Amygdala (tissue), 56 donors: ENCODE measurements at regions not wholly inside any gene's neighbourhood (a gene's known extent, or its start where the extent isn't known, plus 50 kb on each side); places are given as distances from the start of the nearest gene placed in this dataset.
"Not testable (repeated sequence)": the region's sequence is repeated elsewhere in the genome, so short reads cannot be mapped to it uniquely, and the experiment has no call there.

Experiments used
- DNase-seq, 56 donors: peaks; one replicate each; lab custom pipeline; 2025; lab: John Stamatoyannopoulos, UW

DNA sequence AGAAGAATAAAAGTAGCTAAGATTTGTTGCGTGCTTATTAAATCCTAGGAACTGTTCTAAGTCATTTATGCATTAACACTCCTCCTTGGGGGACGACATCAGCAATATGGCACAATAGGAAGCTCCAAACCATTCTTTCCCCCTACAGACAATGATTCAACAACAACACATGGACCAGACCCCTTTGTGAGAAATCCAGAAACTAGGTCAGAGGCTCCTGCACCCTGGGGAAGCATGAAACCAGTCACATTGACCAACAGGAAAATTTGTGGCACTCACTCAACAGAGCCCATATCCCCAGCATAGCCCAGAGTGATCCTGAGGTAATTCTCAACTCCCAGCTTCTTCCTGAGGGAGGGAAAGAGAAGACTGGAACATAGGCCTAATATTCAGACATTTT is 294.4 kb downstream of the HINT1 start:
- no peak for DNase-seq

- DNase-seq, result no peak
These were observed 296.7 kb downstream of the HINT1 start for GRCh38 chr5:130868186-130868840.

- no peak for DNase-seq
These were observed 319.8 kb downstream of the HINT1 start for GRCh38 chr5:130845049-130845765.

DNA sequence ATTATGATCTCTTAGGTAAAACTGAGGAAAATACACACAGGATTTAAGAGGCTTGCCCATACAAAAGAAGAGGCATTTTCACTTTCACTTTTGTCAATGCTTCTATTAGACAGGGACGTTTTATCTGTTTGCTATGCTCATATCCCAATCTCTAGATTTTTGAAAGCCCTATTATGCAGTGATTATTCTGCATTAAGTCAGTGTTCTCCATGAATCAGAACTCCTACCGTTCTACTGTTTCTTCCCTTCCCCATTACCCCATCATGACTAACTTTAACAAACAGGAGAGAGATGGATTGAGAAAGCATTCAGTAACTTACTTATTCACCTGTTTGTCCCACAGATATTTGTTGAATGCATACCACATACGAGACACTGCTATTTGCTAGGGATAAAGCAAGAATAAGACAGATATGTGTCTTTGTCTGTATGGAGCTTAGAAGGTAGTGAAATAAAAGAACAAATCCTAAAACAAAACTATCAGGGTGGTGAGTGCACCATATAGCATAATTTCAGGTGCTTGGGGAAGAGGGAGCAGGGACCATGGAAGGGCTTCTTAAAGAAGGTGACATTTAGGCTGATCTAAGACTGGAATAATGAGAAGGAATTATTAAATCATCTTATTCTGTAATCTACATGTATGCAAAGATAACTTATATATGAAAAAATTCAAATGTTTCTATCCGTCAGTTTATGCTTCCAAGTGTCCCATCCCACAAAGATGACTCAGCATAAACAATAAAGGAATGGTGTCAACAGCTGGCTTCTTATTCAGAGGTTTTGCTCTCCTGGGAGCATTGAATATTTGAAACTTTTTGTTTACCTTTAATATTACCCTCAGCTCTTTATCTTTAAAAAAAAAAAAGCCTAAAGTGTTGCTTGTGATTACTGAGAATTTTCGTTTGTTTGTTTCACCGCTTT is 328.1 kb downstream of the HINT1 start:
- no peak for DNase-seq

DNA sequence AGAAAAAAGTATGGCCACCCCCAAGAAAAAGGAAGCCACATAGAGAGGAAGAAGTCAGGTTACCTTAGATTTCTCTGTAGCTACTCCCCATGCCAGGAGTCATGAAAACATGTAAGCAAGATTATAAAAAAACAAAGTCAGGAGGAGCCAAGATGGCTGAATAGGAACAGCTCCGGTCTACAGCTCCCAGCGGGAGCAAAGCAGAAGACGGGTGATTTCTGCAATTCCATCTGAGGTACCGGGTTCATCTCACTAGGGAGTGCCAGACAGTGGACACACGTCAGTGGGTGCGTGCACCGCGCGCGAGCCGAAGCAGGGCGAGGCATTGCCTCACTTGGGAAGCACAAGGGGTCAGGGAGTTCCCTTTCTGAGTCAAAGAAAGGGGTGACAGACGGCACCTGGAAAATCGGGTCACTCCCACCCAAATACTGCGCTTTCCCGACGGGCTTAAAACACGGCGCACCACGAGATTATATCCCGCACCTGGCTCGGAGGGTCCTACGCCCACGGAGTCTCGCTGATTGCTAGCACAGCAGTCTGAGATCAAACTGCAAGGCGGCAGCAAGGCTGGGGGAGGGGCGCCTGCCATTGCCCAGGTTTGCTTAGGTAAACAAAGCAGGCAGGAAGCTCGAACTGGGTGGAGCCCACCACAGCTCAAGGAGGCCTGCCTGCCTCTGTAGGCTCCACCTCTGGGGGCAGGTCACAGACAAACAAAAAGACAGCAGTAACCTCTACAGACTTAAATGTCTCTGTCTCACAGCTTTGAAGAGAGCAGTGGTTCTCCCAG is 347.3 kb downstream of the HINT1 start:
- DNase-seq, result not testable (repeated sequence)

DNA sequence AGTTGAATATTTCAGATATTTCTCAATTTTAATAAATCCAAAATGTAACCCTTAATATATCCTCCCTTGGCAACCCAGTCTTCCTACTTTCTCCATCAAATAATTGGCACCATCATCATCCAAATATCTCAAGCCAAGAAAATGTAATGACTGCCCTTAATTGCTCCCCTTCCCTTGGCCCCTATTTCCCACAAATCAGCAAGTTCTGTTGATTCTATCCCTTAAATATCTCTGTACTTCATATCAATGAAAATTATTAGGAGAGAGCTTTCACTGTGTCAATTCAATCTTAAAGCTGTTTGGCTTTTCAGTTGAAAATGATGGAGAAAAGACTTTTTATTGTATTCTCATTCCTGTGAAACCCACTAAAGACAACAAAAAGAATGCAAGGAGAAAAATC is 349.8 kb downstream of the HINT1 start:
- DNase-seq, result no peak

- DNase-seq, result no peak
These were observed 356.4 kb downstream of the HINT1 start for GRCh38 chr5:130808691-130809090.

DNA sequence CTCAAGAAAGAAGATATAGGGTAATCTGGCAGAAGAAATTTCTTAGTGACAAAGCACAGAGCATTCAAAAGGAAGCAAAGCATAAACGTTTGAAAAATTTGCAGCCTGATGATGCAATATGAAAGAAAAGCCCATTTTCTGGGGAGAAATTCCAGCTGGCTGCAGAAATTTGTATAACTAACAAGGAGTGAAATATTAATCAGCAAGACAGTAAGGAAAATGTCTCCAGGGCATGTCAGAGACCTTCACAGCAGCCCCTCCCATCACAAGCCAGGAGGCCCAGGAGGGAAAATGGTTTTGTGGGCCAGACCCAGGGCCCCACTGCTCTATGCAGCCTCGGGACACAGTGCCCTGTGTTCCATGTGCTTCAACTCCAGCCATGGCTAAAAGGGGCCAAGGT is 359.4 kb downstream of the HINT1 start:
- no peak for DNase-seq

- DNase-seq, result no peak
These were observed 360.0 kb downstream of the HINT1 start for GRCh38 chr5:130805036-130805435.

- DNase-seq, result no peak
These were observed 363.1 kb downstream of the HINT1 start for GRCh38 chr5:130801963-130802362.

DNA sequence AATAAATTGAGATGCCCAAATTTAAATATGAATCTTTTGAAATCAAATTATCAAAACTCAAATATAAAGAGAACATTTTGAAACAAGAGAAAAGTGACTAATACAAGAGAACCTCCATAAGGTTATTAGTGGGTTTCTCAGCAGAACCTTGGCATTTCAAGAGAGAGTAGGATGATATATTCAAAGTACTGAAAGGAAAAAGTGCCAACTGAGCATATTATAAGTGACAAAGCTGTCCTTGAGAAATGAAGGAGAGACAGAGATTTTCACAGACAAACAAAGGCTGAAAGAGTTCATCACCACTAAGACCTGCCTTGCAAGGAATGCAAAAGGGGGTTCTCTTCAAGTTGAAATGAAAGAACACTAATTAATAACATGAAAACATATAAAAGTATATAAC is 366.0 kb downstream of the HINT1 start:
- no peak for DNase-seq

DNA sequence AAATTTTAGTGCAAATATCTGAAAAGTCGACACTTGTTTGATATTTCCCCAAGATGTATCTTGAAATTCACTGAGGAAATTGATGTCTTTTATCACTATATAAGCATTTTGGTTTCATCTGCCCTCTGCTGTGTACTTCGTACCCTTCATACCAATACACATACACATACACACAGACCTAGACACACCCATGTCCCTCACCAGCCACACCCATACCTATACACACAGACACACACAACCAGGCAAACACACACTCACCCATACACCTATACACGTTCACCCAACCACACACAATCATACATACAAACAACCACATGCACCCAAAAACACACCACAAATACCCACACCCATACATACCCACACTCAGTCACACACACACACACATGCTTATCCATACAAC is 367.8 kb downstream of the HINT1 start:
- DNase-seq, result no peak

DNA sequence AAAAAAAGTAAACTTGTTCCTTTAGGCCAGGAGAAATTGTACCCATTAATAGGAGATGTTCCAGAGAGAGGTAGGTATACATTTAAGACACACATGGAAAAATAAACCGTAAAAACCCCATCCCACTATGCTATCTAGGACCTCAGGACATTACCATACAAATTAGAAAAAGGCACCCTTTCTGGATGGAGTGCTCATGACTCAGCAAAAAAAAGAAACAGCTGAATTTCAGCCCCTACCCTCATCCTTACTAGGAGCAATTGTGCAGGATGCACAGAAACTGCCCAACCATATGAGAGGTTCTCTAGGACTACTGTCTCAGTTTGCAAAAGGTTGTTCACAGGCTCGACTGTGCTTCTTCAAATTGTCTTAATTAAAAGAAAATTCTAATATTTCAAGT is 368.2 kb downstream of the HINT1 start:
- DNase-seq, result no peak

DNA sequence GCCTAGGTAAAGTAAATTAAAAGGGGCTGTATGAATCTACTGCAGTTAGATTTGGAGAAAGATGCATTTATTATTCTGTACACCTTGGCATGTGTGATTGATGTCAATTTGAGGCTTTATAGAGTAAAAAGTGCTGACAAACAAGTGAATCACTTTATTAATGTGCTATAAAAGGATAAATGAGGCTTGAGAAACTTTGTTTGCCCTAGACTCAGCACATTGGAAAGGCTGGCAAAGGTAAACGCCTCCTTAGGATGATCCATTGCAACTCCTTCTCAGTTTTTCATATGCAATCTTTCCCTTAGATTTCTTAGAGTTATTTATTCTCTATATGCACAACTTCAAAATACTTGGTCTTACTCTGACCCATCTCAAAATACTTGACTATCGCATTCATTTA is 369.0 kb downstream of the HINT1 start:
- DNase-seq, result no peak

GRCh38 chr5:130795037-130795436 is 370.0 kb downstream of the HINT1 start:
- DNase-seq, result no peak

DNA sequence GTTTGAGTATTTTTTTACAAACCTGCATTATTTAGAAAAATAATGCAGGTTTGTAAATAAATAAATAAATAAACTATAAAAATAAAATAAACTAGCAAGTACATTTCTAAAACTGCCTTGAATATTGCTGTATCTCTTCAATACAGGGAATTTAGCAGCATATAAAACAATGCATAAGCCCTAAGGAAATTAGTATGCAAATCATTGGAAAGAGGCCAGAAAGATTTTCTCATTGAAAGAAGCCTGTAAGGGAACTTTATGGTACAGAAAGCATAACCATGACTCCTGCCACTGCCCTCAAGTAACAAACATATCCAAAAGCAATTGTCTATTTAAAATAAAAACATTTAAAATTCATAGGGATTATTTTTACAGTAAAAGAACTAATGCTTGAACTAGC is 387.3 kb downstream of the HINT1 start:
- no peak for DNase-seq

- no peak for DNase-seq
These were observed 391.2 kb downstream of the HINT1 start for GRCh38 chr5:130773813-130774212.

GRCh38 chr5:130762031-130762430 is 403.0 kb downstream of the HINT1 start:
- no peak for DNase-seq

DNA sequence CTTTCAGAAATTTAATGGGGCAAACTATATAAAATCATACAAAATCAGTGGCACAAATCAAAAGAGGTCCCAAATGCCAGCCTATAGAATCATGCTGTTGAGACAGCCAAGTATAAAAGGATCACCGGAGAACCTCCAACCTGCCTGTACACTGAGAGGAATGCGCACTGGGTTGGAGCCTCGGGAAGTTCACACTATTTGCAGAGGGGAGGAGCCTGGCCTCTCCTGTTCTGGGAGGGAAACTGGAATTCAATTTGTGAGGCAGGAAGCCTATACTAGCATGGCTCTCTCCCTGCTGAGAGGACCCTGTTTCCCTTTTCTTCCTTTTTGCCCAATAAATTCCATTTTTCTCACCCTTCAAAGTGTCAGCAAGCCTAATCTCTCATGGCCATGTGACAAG is 406.0 kb downstream of the HINT1 start:
- no peak for DNase-seq

- DNase-seq, result no peak
These were observed 417.5 kb downstream of the HINT1 start for GRCh38 chr5:130747556-130747955.

DNA sequence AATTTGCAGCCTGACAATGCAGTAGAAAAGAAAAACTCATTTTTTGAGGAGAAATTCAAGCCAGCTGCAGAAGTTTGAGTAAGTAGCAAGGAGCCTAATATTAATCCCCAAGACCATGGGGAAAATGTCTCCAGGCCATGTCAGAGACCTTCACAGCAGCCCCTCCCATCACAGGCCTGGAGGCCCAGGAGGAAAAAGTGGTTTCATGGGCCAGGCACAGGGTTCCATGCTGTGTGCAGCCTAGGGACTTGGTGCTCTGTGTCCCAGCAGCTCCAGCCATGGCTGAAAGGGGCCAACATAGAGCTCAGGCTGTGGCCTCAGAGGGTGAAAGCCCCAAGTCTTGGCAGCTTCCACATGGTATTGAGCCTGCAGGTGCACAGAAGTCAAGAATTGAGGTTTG is 418.4 kb downstream of the HINT1 start:
- DNase-seq, result not testable (repeated sequence)
